ENCODE measurements at regions not wholly inside any gene's neighbourhood (a gene's known extent, or its start where the extent isn't known, plus 50 kb on each side); places are given as distances from the start of the nearest gene placed in this dataset.

- Histone ChIP-seq H3K18ac (ENCODE audit: extremely low read depth, low read length) (no peak overlapping the region), H3K27me3 (replicated peaks in 1 of 4; ENCODE audit: control insufficient read depth in 3 of 4, extremely low read depth in 1 of 4, insufficient read depth in 3 of 4, low read length in 3 of 4) (no peaks in the 10 kb centered on the region), H3K4me1 (replicated peaks in 1 of 4; ENCODE audit: control insufficient read depth in 3 of 4, insufficient read depth in 4 of 4, low read length in 3 of 4) (peaks cover 0 to 13% (median 7%) of the 10 kb centered on the region in 4 experiments; a peak in 5 of 7 replicates), H4K8ac (ENCODE audit: extremely low read depth, insufficient read depth, low read length) (no peak overlapping the region), H3K9ac (replicated peaks in 1 of 4; ENCODE audit: extremely low read depth in 1 of 4, low read depth in 3 of 4, low read length in 3 of 4) (no peak overlapping the region), H3K27ac (ENCODE audit: low read depth, low read length) (no peak overlapping the region), H3K4me2 (ENCODE audit: insufficient read depth in 1 of 2, low read depth in 2 of 2, low read length in 2 of 2) (no peak overlapping the region), H3K56ac (replicated peaks; ENCODE audit: insufficient read length, low read depth, low read length) (no peak overlapping the region), H3K79me2 (ENCODE audit: control insufficient read depth in 1 of 2, insufficient read depth in 2 of 2, low read length in 2 of 2) (peaks cover 0 to 27% of the 10 kb centered on the region in 2 experiments; a peak in 2 of 4 replicates), H4K20me1 (replicated peaks in 1 of 2; ENCODE audit: control insufficient read depth in 1 of 2, insufficient read depth in 2 of 2, low read length in 2 of 2) (no peaks in the 10 kb centered on the region), H2BK5ac (ENCODE audit: low read depth, low read length) (no peak overlapping the region), H3K14ac (ENCODE audit: insufficient read length) (no peak overlapping the region), H3K9me3 (ENCODE audit: insufficient read depth in 2 of 2, low read depth in 1 of 2, low read length in 1 of 2) (no peaks in the 10 kb centered on the region), H3K79me1 (ENCODE audit: low read depth, low read length) (peaks cover 10% of the 10 kb centered on the region), H4K5ac (ENCODE audit: insufficient read length, low read depth, low read length) (no peak overlapping the region), H2BK12ac (ENCODE audit: low read depth, low read length) (no peak overlapping the region), H4K91ac (replicated peaks; ENCODE audit: insufficient read length, low read length) (no peak overlapping the region), H2BK120ac (replicated peaks; ENCODE audit: low read depth, low read length) (no peak overlapping the region), H2AK5ac (ENCODE audit: low read depth, low read length) (no peak overlapping the region), H2BK20ac (ENCODE audit: low read length) (no peak overlapping the region), H2AFZ (ENCODE audit: low read length) (no peak overlapping the region), H3K23ac (ENCODE audit: insufficient read length) (no peak overlapping the region), H3K23me2 (ENCODE audit: low read depth, low read length) (no peaks in the 10 kb centered on the region; the same call in 1 of the 2 replicates), H3K4me3 (ENCODE audit: extremely low read depth in 1 of 4, insufficient read depth in 2 of 4, low read depth in 3 of 4, low read length in 4 of 4) (no peak overlapping the region), H3K4ac (replicated peaks; ENCODE audit: insufficient read length, low read depth, low read length) (no peak overlapping the region), H3K36me3 (ENCODE audit: control insufficient read depth in 2 of 4, insufficient read depth in 4 of 4, low read length in 3 of 4) (no peaks in the 10 kb centered on the region), H2BK15ac (ENCODE audit: low read length) (no peak overlapping the region)
- FAIRE-seq: no peak
- ChIA-PET POLR2A (ENCODE audit: partially characterized antibody) (interaction anchor here (2.1 kb wide), 1 partner anchor 54 kb away, joined by 10 read pairs; no protein-coding TSS in a partner anchor), CTCF (ENCODE audit: partially characterized antibody) (interaction anchor here (1.4 to 1.7 kb wide), 3 partner anchors 45 to 305 kb away, joined by 4 to 6 read pairs (median 6); no protein-coding TSS in a partner anchor)
- WGBS, 2 experiments (ENCODE audit: extremely low coverage in 1 of 2, insufficient coverage in 1 of 2, insufficient read length in 1 of 2, insufficient replicate concordance in 2 of 2, low coverage in 1 of 2, low lambda C conversion rate in 2 of 2, missing lambda C conversion rate in 1 of 2): 96% methylated on average over 3 of the region's 3 CpGs; no CpG with 5 or more reads in 1 of the 2 experiments
- DNase-seq (ENCODE audit: low read depth in 1 of 2, low spot score in 2 of 2): no peak
- TF ChIP-seq RNF2 (IDR thresholded peaks at IDR 0.05; ENCODE audit: borderline replicate concordance, low read depth, low read length, missing control alignments, poor library complexity, severe bottlenecking): no peak
- TF ChIP-seq CREB1 (IDR thresholded peaks at IDR 0.05): no peak
These were observed 155.6 kb upstream of the SOD1 start for GRCh38 chr21:31503939-31504338.
